Aorta (tissue), 5 donors: ENCODE measurements at regions not wholly inside any gene's neighbourhood (a gene's known extent, or its start where the extent isn't known, plus 50 kb on each side); places are given as distances from the start of the nearest gene placed in this dataset.

Experiments used
- ATAC-seq: fragments of 200-7000 bp; cut with Tn5 transposase; one replicate; pipeline ENCODE4 v1.9.1; 2022; ENCODE audit warnings: moderate library complexity; ENCODE audit not compliant: low FRiP score
- DNase-seq, 2 donors: peaks; one replicate each; pipeline ENCODE4 v3.0.0-alpha.2; 2020
- H3K27ac ChIP-seq, 2 donors: one replicate each; pipeline ENCODE4 v1.5.1; 2013; ENCODE audit warnings: low read length in 2 of 2, mild to moderate bottlenecking in 2 of 2, moderate library complexity in 2 of 2, control low read depth in 1 of 2, inconsistent platforms in 1 of 2, low read depth in 1 of 2
- H3K27me3 ChIP-seq, 2 donors: one replicate each; pipeline ENCODE4 v1.6.1; 2013; ENCODE audit warnings: control low read depth in 1 of 2, low read length in 1 of 2, mild to moderate bottlenecking in 1 of 2, moderate library complexity in 1 of 2; ENCODE audit not compliant: insufficient read depth in 2 of 2, control insufficient read depth in 1 of 2
- H3K36me3 ChIP-seq, 2 donors: one replicate each; pipeline ENCODE4 v1.6.1; 2013; ENCODE audit warnings: control low read depth in 1 of 2, low read length in 1 of 2, mild to moderate bottlenecking in 1 of 2; ENCODE audit not compliant: insufficient read depth in 2 of 2, control insufficient read depth in 1 of 2
- H3K4me1 ChIP-seq, 2 donors: one replicate each; pipeline ENCODE4 v1.6.1; 2013; ENCODE audit warnings: low read length in 2 of 2, control low read depth in 1 of 2, mild to moderate bottlenecking in 1 of 2, moderate library complexity in 1 of 2; ENCODE audit not compliant: insufficient read depth in 2 of 2, control insufficient read depth in 1 of 2
- H3K4me3 ChIP-seq, 2 donors: one replicate each; pipeline ENCODE4 v1.5.1; 2013; ENCODE audit warnings: low read length in 2 of 2, control low read depth in 1 of 2, mild to moderate bottlenecking in 1 of 2
- H3K9me3 ChIP-seq: one replicate; pipeline ENCODE4 v1.6.1; 2013; ENCODE audit warnings: mild to moderate bottlenecking, low read length; ENCODE audit not compliant: control insufficient read depth
- WGBS, 2 donors: extraction: QIAGEN DNeasy Blood & Tissue Kit; methylation state at CpG; one replicate each; pipeline ENCODE4 v1.1.7; 2013; 5-methylcytosine and 5-hydroxymethylcytosine counted together
- intact Hi-C, 2 donors: fragments of 100-400 bp; cut with DNase I; formaldehyde crosslinking; loops; one replicate each; pipeline versions ENCODE4 v1.14.2 to v1.15.0; 2022
- donor health status: healthy with polysubstance abuse.
- donor health status: Bipolar disorder and iron deficiency.
- donor health status: DM: no; HTN: no; CAD: no.
- donor health status: DM: no; HTN: no; CAD: no.
- donor health status: DM: yes; HTN: yes; CAD: no.

- no peak overlapping the region for H3K4me3 ChIP-seq
- H3K36me3 ChIP-seq = no peaks in the 10 kb centered on the region
- DNase-seq (peak; percentile 88 to 90), ATAC-seq (peak; percentile 65)
- intact Hi-C loops = loop anchor here (5.0 to 10.0 kb wide), 3 partner anchors 35 to 75 kb away; partner anchors contain the start of gene CIBAR2 (in 1 of the 2)
- no peaks in the 10 kb centered on the region for H3K9me3 ChIP-seq
- peaks cover 0 to 3% of the 10 kb centered on the region in 2 donors for H3K4me1 ChIP-seq
- H3K27me3 ChIP-seq = no peaks in the 10 kb centered on the region
- H3K27ac ChIP-seq = peak overlapping the region in 1 of 2 donors; percentile 26
- 42 to 43% methylated on average over 36 of the region's 36 CpGs for WGBS, 2 donors
These were observed 50.4 kb upstream of the CIBAR2 start for GRCh38 chr16:85162478-85163277.

GRCh38 chr16:85163278-85164112 is 51.2 kb upstream of the CIBAR2 start:
- DNase-seq (no peak), ATAC-seq (no peak)
- H3K9me3 ChIP-seq = no peaks in the 10 kb centered on the region
- intact Hi-C loops = loop anchor here (5.0 to 10.0 kb wide), 3 partner anchors 34 to 74 kb away; partner anchors contain the start of gene CIBAR2 (in 1 of the 2)
- H3K4me3 ChIP-seq = no peak overlapping the region
- H3K27me3 ChIP-seq = no peaks in the 10 kb centered on the region
- no peak overlapping the region for H3K27ac ChIP-seq
- WGBS, 2 donors = 89 to 91% methylated on average over 22 of the region's 22 CpGs
- peaks cover 0 to 3% of the 10 kb centered on the region in 2 donors for H3K4me1 ChIP-seq
- H3K36me3 ChIP-seq = no peaks in the 10 kb centered on the region

GRCh38 chr16:85164431-85164830 is 52.2 kb upstream of the CIBAR2 start:
- H3K4me3 ChIP-seq = no peak overlapping the region
- intact Hi-C loops = loop anchor here (5.0 to 10.0 kb wide), 3 partner anchors 33 to 73 kb away; partner anchors contain the start of gene CIBAR2 (in 1 of the 2)
- ATAC-seq = no peak
- DNase-seq = no peak
- WGBS, 2 donors = 39 to 51% methylated on average over 3 of the region's 3 CpGs
- H3K27me3 ChIP-seq = no peaks in the 10 kb centered on the region
- H3K4me1 ChIP-seq = peaks cover 0 to 3% of the 10 kb centered on the region in 2 donors
- no peaks in the 10 kb centered on the region for H3K9me3 ChIP-seq
- H3K27ac ChIP-seq = no peak overlapping the region
- H3K36me3 ChIP-seq = no peaks in the 10 kb centered on the region

- Histone ChIP-seq H3K36me3 (no peaks in the 10 kb centered on the region), H3K4me3 (no peak overlapping the region), H3K4me1 (peaks cover 0 to 3% of the 10 kb centered on the region in 2 donors), H3K27ac (no peak overlapping the region), H3K9me3 (no peaks in the 10 kb centered on the region), H3K27me3 (no peaks in the 10 kb centered on the region)
- WGBS, 2 donors = 41 to 58% methylated on average over 12 of the region's 12 CpGs
- ATAC-seq = peak; percentile 45
- intact Hi-C loops = loop anchor here (5.0 to 10.0 kb wide), 5 partner anchors 32 to 72 kb away; partner anchors contain the start of gene CIBAR2 (in 1 of the 2)
- no peak for DNase-seq
These were observed 52.7 kb upstream of the CIBAR2 start for GRCh38 chr16:85164838-85165516.

GRCh38 chr16:85165781-85166180 is 53.5 kb upstream of the CIBAR2 start:
- WGBS, 2 donors = 73 to 76% methylated on average over 7 of the region's 7 CpGs
- Histone ChIP-seq H3K4me1 (peaks cover 0 to 2% of the 10 kb centered on the region in 2 donors), H3K4me3 (no peak overlapping the region), H3K27me3 (no peaks in the 10 kb centered on the region), H3K27ac (no peak overlapping the region), H3K9me3 (no peaks in the 10 kb centered on the region), H3K36me3 (no peaks in the 10 kb centered on the region)
- DNase-seq = no peak
- intact Hi-C loops = loop anchor here (5.0 to 10.0 kb wide), 3 partner anchors 37 to 51 kb away; partner anchors contain the start of gene CIBAR2 (in 1 of the 2)
- ATAC-seq = no peak

- intact Hi-C loops = loop anchor here (5.0 to 10.0 kb wide), 3 partner anchors 36 to 51 kb away; partner anchors contain the start of gene CIBAR2 (in 1 of the 2)
- H3K4me3 ChIP-seq = no peak overlapping the region
These were observed 54.0 kb upstream of the CIBAR2 start for GRCh38 chr16:85166281-85166680.

GRCh38 chr16:85166699-85167588 is 54.7 kb upstream of the CIBAR2 start:
- 91 to 94% methylated on average over 22 of the region's 22 CpGs for WGBS, 2 donors
- H3K27me3 ChIP-seq = no peaks in the 10 kb centered on the region
- H3K36me3 ChIP-seq = no peaks in the 10 kb centered on the region
- no peaks in the 10 kb centered on the region for H3K9me3 ChIP-seq
- no peak for DNase-seq
- no peak for ATAC-seq
- H3K4me1 ChIP-seq = no peaks in the 10 kb centered on the region
- H3K27ac ChIP-seq = no peak overlapping the region
- intact Hi-C loops = loop anchor here (5.0 to 10.0 kb wide), 3 partner anchors 35 to 52 kb away; partner anchors contain the start of gene CIBAR2 (in 1 of the 2)
- H3K4me3 ChIP-seq = no peak overlapping the region

More at GRCh38 chr16:85166281-85166680, 54.0 kb upstream of the CIBAR2 start:
- no peak overlapping the region for H3K27ac ChIP-seq
- no peaks in the 10 kb centered on the region for H3K9me3 ChIP-seq
- 50 to 53% methylated on average over 7 of the region's 7 CpGs for WGBS, 2 donors
- no peaks in the 10 kb centered on the region for H3K27me3 ChIP-seq
- no peak for ATAC-seq
- H3K36me3 ChIP-seq = no peaks in the 10 kb centered on the region
- H3K4me1 ChIP-seq = no peaks in the 10 kb centered on the region
- DNase-seq = no peak
